Heart right ventricle (tissue), 16 donors: ENCODE measurements at regions not wholly inside any gene's neighbourhood (a gene's known extent, or its start where the extent isn't known, plus 50 kb on each side); places are given as distances from the start of the nearest gene placed in this dataset.

Source experiments
- ATAC-seq, 8 donors: fragments of 200-7000 bp; cut with Tn5 transposase; one replicate each; pipeline ENCODE4 v1.9.1; 2020; ENCODE audit warnings: mild to moderate bottlenecking in 8 of 8, moderate library complexity in 8 of 8, moderate number of reproducible peaks in 1 of 8
- DNase-seq, 2 donors: peaks; one replicate each; pipeline ENCODE4 v3.0.0-alpha.2; 2020
- H3K27ac ChIP-seq, 10 donors: fragments of 200-600 bp; sonication (generic) in 2 of 10; one replicate each; pipeline versions ENCODE4 v1.5.0 to v1.8.0; 2020 to 2022; ENCODE audit warnings: mild to moderate bottlenecking in 3 of 10
- H3K27me3 ChIP-seq, 7 donors: fragments of 200-600 bp; one replicate each; pipeline ENCODE4 v1.8.0; 2021 to 2022; ENCODE audit warnings: mild to moderate bottlenecking in 2 of 7
- H3K36me3 ChIP-seq, 9 donors: fragments of 200-600 bp; sonication (generic) in 1 of 9; one replicate each; pipeline versions ENCODE4 v1.5.0 to v1.8.0; 2020 to 2022; ENCODE audit warnings: mild to moderate bottlenecking in 2 of 9
- H3K4me1 ChIP-seq, 9 donors: fragments of 200-600 bp; sonication (generic) in 1 of 9; one replicate each; pipeline versions ENCODE4 v1.5.0 to v1.8.0; 2020 to 2022; ENCODE audit warnings: mild to moderate bottlenecking in 4 of 9
- H3K4me3 ChIP-seq, 10 donors: fragments of 200-600 bp; sonication (generic) in 2 of 10; one replicate each; pipeline versions ENCODE4 v1.5.0 to v1.8.0; 2020 to 2022; ENCODE audit warnings: mild to moderate bottlenecking in 7 of 10, moderate library complexity in 2 of 10
- H3K9me3 ChIP-seq, 11 donors: fragments of 200-600 bp in 10 of 11; sonication (generic) in 2 of 11; one replicate each; pipeline versions ENCODE4 v1.5.0 to v1.8.0; 2013 to 2022; ENCODE audit warnings: mild to moderate bottlenecking in 2 of 11, control low read depth in 1 of 11, moderate library complexity in 1 of 11
- WGBS, 2 donors: extraction: QIAGEN DNeasy Blood & Tissue Kit; methylation state at CpG; one replicate each; pipeline ENCODE4 v1.1.7; 2013; ENCODE audit warnings: inconsistent platforms in 1 of 2; 5-methylcytosine and 5-hydroxymethylcytosine counted together
- intact Hi-C, 10 donors: fragments of 100-400 bp; cut with DNase I; formaldehyde crosslinking; loops; one replicate each; pipeline versions ENCODE4 v1.11.1 to v1.14.2; 2022
- TF ChIP-seq, protein P1 (sequence below), 9 donors: fragments of 200-600 bp; sonication (generic) in 2 of 9; IDR thresholded peaks; one replicate each; pipeline versions ENCODE4 v1.5.0 to v1.8.0; 2021 to 2022; ENCODE audit warnings: antibody characterized with exemption in 9 of 9, mild to moderate bottlenecking in 5 of 9, moderate library complexity in 1 of 9
- donor health status: Arrhythmogenic right ventricular cardiomyopathy.
- donor health status: ischemic (EF 13 %, LVEDD 7.1; RV severe dilation, severe dysfunction).
- donor health status: healthy with polysubstance abuse.
- donor health status: DM: no; HTN: yes; CAD: no.
- donor health status: DM: no; HTN: no; CAD: no.
- donor health status: ischemic (EF 25% LVEDD 6.9; RV normal size, moderate dysfunction).
- donor health status: ischemic (EF 25% LVEDD 5.7; RV mildly dilated, moderate dysfunction).
- donor health status: healthy.
- donor health status: DM: yes; HTN: yes; CAD: no.
- donor health status: Ischemic cardiomyopathy.
- donor health status: ischemic (EF 35%, LVEDD 5.7; RV mildly dilated, moderate dysfunction).
- donor health status: nonischemic (EF 11% LVEDD 7.7; RV severe dilation, severe dysfunction).
- donor health status: DM: yes; HTN: yes; CAD: no.
- donor health status: PGD.
- donor health status: ischemic (EF 29% LVEDD 5.4; RV normal size, mild dysfunction).
- donor health status: nonischemic (EF 23%, LVEDD 6.1; RV moderate dilation, normal function).

DNA sequence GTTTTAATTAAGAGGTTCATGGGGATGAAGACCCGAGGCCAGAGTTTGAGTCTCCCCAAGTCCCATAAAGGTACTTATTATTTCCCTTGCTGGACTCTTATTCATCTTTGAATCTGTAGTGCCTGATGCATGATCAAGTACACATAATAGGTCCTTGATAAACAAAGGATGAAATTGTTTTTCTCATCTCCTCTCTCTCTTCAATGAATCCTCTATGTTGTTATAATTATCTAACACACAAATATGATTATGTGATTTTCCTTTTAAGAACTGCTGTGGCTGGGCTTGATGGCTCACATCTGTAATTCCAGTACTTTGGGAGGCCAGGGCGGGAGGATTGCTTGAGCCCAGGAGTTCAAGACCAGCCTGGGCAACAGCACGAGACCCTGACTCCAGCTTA is 117.7 kb downstream of the BAMBI start:
- H3K4me3 ChIP-seq = no peak overlapping the region
- H3K9me3 ChIP-seq = no peaks in the 10 kb centered on the region
- TF ChIP-seq, protein P1, sequence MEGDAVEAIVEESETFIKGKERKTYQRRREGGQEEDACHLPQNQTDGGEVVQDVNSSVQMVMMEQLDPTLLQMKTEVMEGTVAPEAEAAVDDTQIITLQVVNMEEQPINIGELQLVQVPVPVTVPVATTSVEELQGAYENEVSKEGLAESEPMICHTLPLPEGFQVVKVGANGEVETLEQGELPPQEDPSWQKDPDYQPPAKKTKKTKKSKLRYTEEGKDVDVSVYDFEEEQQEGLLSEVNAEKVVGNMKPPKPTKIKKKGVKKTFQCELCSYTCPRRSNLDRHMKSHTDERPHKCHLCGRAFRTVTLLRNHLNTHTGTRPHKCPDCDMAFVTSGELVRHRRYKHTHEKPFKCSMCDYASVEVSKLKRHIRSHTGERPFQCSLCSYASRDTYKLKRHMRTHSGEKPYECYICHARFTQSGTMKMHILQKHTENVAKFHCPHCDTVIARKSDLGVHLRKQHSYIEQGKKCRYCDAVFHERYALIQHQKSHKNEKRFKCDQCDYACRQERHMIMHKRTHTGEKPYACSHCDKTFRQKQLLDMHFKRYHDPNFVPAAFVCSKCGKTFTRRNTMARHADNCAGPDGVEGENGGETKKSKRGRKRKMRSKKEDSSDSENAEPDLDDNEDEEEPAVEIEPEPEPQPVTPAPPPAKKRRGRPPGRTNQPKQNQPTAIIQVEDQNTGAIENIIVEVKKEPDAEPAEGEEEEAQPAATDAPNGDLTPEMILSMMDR (IDR thresholded peaks at IDR 0.05) = no peak
- no peaks in the 10 kb centered on the region for H3K36me3 ChIP-seq
- H3K27me3 ChIP-seq = no peaks in the 10 kb centered on the region
- intact Hi-C loops = loop anchor here in 1 of 10 donors (5.0 kb wide), 1 partner anchor 197 kb away; no protein-coding TSS in a partner anchor
- no peak overlapping the region for H3K27ac ChIP-seq
- WGBS, 2 donors = 96 to 97% methylated on average over 3 of the region's 3 CpGs
- ATAC-seq = no peak
- DNase-seq = no peak
- peaks cover 0 to 9% (median 1%) of the 10 kb centered on the region in 9 donors for H3K4me1 ChIP-seq

DNA sequence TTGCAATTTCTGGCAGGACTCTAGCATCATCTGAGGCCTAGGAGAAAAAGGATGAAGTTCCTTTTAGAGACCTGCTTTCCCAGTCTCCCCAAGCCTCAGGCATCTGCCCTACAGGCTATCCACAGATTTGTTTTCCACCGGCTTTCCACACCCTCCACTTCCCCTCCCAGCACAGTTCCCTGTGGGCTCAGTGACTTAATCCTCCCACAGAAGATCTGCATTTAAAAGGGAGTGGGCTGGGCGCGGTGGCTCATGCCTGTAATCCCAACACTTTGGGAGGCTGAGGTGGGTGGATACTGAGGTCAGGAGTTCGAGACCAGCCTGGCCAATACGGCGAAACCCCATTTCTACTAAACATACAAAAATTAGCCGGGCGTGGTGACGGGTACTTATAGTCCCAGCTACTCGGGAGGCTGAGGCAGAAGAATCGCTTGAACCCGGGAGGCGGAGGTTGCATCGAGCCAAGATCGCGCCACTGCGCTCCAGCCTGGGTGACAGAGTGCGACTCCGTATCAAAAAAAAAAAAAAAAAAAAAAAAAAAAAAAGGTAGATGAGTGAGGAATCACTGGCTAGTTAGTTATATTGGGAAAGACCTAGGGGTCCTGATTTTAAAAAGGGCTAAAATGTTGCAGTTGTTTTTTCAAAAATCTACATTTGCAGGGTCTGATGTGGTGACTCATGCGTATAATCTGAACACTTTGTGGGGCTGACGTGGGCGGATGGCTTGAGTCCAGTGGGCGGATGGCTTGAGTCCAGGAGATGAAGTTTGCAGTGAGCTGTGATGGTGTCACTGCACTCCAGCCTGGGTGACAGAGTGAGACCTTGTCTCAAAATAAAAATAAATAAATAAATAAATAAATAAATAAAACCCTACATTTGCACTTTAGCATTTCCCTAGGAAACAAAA is 119.5 kb downstream of the BAMBI start:
- peak; percentile 64 to 92 (median 88) for ATAC-seq

DNA sequence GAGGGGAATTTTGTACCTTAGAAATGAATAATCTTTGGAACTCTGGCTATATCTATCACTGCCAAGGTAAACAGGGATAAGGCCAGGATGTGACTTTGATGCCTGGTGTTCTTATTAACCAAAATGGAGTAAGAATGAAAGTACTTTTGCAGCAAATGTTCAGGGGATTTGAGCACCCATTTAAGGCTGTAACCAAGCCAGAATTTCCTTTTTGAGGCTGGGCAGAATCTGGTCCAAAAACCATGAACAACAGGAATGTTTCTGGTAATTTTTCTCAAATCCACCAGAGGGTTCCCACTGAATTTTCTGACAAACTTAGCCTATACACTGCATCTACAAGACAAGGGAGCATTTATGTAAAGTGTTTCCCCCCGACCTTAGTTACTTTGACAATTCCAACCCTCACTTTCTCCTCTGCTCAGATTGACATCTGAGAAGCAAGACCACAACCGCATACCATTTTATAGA is 120.6 kb downstream of the BAMBI start:
- Histone ChIP-seq H3K27me3 (no peaks in the 10 kb centered on the region), H3K9me3 (no peaks in the 10 kb centered on the region), H3K4me1 (peaks cover 0 to 8% (median 0%) of the 10 kb centered on the region in 9 donors), H3K27ac (no peak overlapping the region), H3K4me3 (no peak overlapping the region), H3K36me3 (no peaks in the 10 kb centered on the region)
- DNase-seq (no peak), ATAC-seq (peak in 4 of 8 donors; percentile 18 to 53 (median 28))
- intact Hi-C loops = loop anchor here in 1 of 10 donors (5.0 kb wide), 1 partner anchor 194 kb away; no protein-coding TSS in a partner anchor
- WGBS, 2 donors = 45 to 65% methylated on average over 2 of the region's 2 CpGs
- TF ChIP-seq, protein P1 (IDR thresholded peaks at IDR 0.05) = no peak

More for the DNA sequence above, 119.5 kb downstream of the BAMBI start:
- Histone ChIP-seq H3K4me1 (peaks cover 0 to 8% (median 0%) of the 10 kb centered on the region in 9 donors), H3K27ac (peak overlapping the region in 1 of 10 donors; percentile 9), H3K9me3 (no peaks in the 10 kb centered on the region), H3K4me3 (no peak overlapping the region), H3K36me3 (no peaks in the 10 kb centered on the region), H3K27me3 (no peaks in the 10 kb centered on the region)
- peak; percentile 72 to 75 for DNase-seq
- TF ChIP-seq, protein P1 (IDR thresholded peaks at IDR 0.05) = no peak
- WGBS, 2 donors = 74 to 83% methylated on average over 23 of the region's 23 CpGs
- intact Hi-C loops = loop anchor here in 1 of 10 donors (5.0 kb wide), 1 partner anchor 195 kb away; no protein-coding TSS in a partner anchor

DNA sequence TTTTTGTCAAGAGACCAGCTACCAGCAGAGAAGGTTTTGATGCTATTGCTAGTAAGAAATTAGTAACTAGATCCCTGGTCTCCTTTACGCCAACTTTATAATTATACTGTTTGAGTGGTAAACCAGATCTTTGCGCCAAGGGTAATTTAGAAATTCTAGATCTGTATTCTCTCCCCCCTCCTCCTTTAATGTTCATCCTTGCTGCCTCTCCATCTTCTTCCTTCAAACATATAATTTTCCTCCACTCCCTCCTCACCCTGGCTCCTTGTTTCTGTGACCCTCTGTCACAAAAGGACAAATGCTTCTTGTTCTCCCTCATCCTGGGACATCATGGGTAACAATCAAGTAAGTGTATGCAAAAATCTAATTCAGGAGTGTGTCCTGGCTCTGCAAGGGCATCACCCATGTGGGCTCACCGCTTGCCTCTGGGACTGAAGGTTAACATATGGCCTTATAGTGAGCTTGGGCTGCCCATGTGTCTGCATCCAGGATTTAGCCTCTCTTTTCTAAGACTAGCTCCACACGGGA is 121.2 kb downstream of the BAMBI start:
- no peak overlapping the region for H3K27ac ChIP-seq
- WGBS, 2 donors = 92 to 96% methylated on average over 4 of the region's 4 CpGs

More for the DNA sequence above, 121.2 kb downstream of the BAMBI start:
- H3K4me3 ChIP-seq = no peak overlapping the region
- H3K9me3 ChIP-seq = no peaks in the 10 kb centered on the region
- ATAC-seq = no peak
- no peaks in the 10 kb centered on the region for H3K27me3 ChIP-seq
- peaks cover 0 to 8% (median 0%) of the 10 kb centered on the region in 9 donors for H3K4me1 ChIP-seq
- intact Hi-C loops = loop anchor here in 1 of 10 donors (5.0 kb wide), 1 partner anchor 194 kb away; no protein-coding TSS in a partner anchor
- no peak for DNase-seq
- no peaks in the 10 kb centered on the region for H3K36me3 ChIP-seq
- TF ChIP-seq, protein P1 (IDR thresholded peaks at IDR 0.05) = no peak
